Peyer's patch (tissue), 4 donors: ENCODE measurements at regions not wholly inside any gene's neighbourhood (a gene's known extent, or its start where the extent isn't known, plus 50 kb on each side); places are given as distances from the start of the nearest gene placed in this dataset.

Source experiments
- CTCF ChIP-seq, 6 experiments: fragments of 450-650 bp in 4 of 6; fragments of 200-600 bp in 2 of 6; sonication (generic) in 1 of 6; IDR thresholded peaks; one replicate each; pipeline ENCODE4 v1.5.1; 2017 to 2019; ENCODE audit warnings: antibody characterized with exemption in 6 of 6, mild to moderate bottlenecking in 3 of 6, moderate library complexity in 1 of 6
- POLR2A ChIP-seq, 2 donors: fragments of 450-650 bp; IDR thresholded peaks; one replicate each; pipeline ENCODE4 v1.5.1; 2017; ENCODE audit warnings: antibody characterized with exemption in 2 of 2, mild to moderate bottlenecking in 2 of 2, moderate library complexity in 2 of 2

GRCh38 chrX:150060406-150060805 is 122.1 kb upstream of the EOLA2 start:
- TF ChIP-seq CTCF (IDR thresholded peaks at IDR 0.05) (no peak), POLR2A (IDR thresholded peaks at IDR 0.05) (no peak)
